ENCODE measurements at regions not wholly inside any gene's neighbourhood (a gene's known extent, or its start where the extent isn't known, plus 50 kb on each side); places are given as distances from the start of the nearest gene placed in this dataset.
"Not testable (repeated sequence)": the region's sequence is repeated elsewhere in the genome, so short reads cannot be mapped to it uniquely, and the experiment has no call there.

- no peak for DNase-seq
Observed at GRCh38 chr9:34783951-34784487, 74.1 kb upstream of the CCL21 start.

- no peak for DNase-seq
Observed at GRCh38 chr9:34782372-34782771, 72.4 kb upstream of the CCL21 start.

- no peak for DNase-seq
Observed at GRCh38 chr9:34777666-34778065, 67.7 kb upstream of the CCL21 start.

- no peak for DNase-seq
Observed at GRCh38 chr9:34773955-34774354, 64.0 kb upstream of the CCL21 start.

DNA sequence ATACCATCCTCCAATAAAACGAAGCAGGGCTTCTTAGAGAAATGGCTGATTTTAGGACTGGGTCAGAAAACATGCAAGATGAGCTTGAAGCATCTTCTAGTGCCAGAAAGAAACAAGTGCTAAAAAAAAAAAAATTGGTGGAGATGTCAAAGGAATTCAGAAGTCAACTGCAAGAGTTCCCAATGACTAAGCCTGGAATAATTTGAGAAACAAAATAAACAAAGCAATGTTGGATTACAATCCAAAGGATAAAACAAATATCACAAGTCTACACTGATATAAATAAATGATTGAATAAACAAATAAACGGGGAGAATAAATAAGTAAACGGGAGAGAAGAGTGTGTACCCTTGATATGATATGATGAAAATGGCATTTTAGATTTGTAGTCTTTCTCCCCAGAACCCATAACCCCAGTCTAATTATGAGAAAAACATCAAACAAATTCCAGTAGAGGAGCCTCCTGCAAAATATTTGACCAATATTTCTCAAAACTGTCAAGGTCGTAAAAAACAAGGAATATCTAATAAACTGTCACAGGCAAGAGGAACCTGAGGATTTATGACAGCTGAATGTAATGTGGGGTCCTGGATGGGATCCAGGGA lies 63.5 kb upstream of the CCL21 start:
- DNase-seq, result no peak

GRCh38 chr9:34771007-34771406 lies 61.1 kb upstream of the CCL21 start:
- no peak for DNase-seq

GRCh38 chr9:34767087-34767486 lies 57.2 kb upstream of the CCL21 start:
- not testable (repeated sequence) for DNase-seq

- DNase-seq, result not testable (repeated sequence)
Observed at GRCh38 chr9:34760196-34761040, 50.5 kb upstream of the CCL21 start.

Measured in NCI-H187 (cell line).